Omental fat pad (tissue), 3 donors: ENCODE measurements at regions not wholly inside any gene's neighbourhood (a gene's known extent, or its start where the extent isn't known, plus 50 kb on each side); places are given as distances from the start of the nearest gene placed in this dataset.

Source experiments
- ATAC-seq: fragments of 150-250 bp; one replicate; pipeline ENCODE4 v1.9.1; 2016; ENCODE audit warnings: mild to moderate bottlenecking, moderate library complexity; ENCODE audit not compliant: low FRiP score
- DNase-seq: peaks from one replicate; pipeline ENCODE4 v3.0.0-alpha.2; 2019; ENCODE audit warnings: low spot score
- CTCF ChIP-seq, 3 donors: fragments of 450-650 bp; IDR thresholded peaks; one replicate each; pipeline ENCODE4 v1.5.1; 2016 to 2017; ENCODE audit warnings: antibody characterized with exemption in 3 of 3, mild to moderate bottlenecking in 3 of 3, moderate library complexity in 2 of 3

GRCh38 chr5:168211936-168212335, 79.5 kb upstream of the WWC1 start:
- no peak for TF ChIP-seq CTCF (IDR thresholded peaks at IDR 0.05)
- ATAC-seq (no peak), DNase-seq (no peak)

- DNase-seq (no peak), ATAC-seq (no peak)
- TF ChIP-seq CTCF (IDR thresholded peaks at IDR 0.05): no peak
These were observed 77.4 kb upstream of the WWC1 start for GRCh38 chr5:168214071-168214470.

GRCh38 chr5:168214886-168215285, 76.6 kb upstream of the WWC1 start:
- DNase-seq: no peak
- TF ChIP-seq CTCF (IDR thresholded peaks at IDR 0.05): no peak
- no peak for ATAC-seq

- no peak for TF ChIP-seq CTCF (IDR thresholded peaks at IDR 0.05)
- no peak for DNase-seq
- ATAC-seq: no peak
These were observed 75.8 kb upstream of the WWC1 start for GRCh38 chr5:168215646-168216045.

GRCh38 chr5:168216989-168217388, 74.5 kb upstream of the WWC1 start:
- TF ChIP-seq CTCF (IDR thresholded peaks at IDR 0.05): no peak
- DNase-seq: no peak

GRCh38 chr5:168217497-168217896, 73.9 kb upstream of the WWC1 start:
- DNase-seq: no peak
- TF ChIP-seq CTCF (IDR thresholded peaks at IDR 0.05): no peak
- no peak for ATAC-seq

More at GRCh38 chr5:168216989-168217388, 74.5 kb upstream of the WWC1 start:
- no peak for ATAC-seq

GRCh38 chr5:168218746-168219145, 72.7 kb upstream of the WWC1 start:
- no peak for TF ChIP-seq CTCF (IDR thresholded peaks at IDR 0.05)
- ATAC-seq (no peak), DNase-seq (no peak)
